Heart right ventricle (tissue), 16 donors: ENCODE measurements at regions not wholly inside any gene's neighbourhood (a gene's known extent, or its start where the extent isn't known, plus 50 kb on each side); places are given as distances from the start of the nearest gene placed in this dataset.

Experiments
- ATAC-seq, 8 donors: fragments of 200-7000 bp; cut with Tn5 transposase; one replicate each; pipeline ENCODE4 v1.9.1; 2020; ENCODE audit warnings: mild to moderate bottlenecking in 8 of 8, moderate library complexity in 8 of 8, moderate number of reproducible peaks in 1 of 8
- DNase-seq, 2 donors: peaks; one replicate each; pipeline ENCODE4 v3.0.0-alpha.2; 2020
- H3K27ac ChIP-seq, 10 donors: fragments of 200-600 bp; sonication (generic) in 2 of 10; one replicate each; pipeline versions ENCODE4 v1.5.0 to v1.8.0; 2020 to 2022; ENCODE audit warnings: mild to moderate bottlenecking in 3 of 10
- H3K27me3 ChIP-seq, 7 donors: fragments of 200-600 bp; one replicate each; pipeline ENCODE4 v1.8.0; 2021 to 2022; ENCODE audit warnings: mild to moderate bottlenecking in 2 of 7
- H3K36me3 ChIP-seq, 9 donors: fragments of 200-600 bp; sonication (generic) in 1 of 9; one replicate each; pipeline versions ENCODE4 v1.5.0 to v1.8.0; 2020 to 2022; ENCODE audit warnings: mild to moderate bottlenecking in 2 of 9
- H3K4me1 ChIP-seq, 9 donors: fragments of 200-600 bp; sonication (generic) in 1 of 9; one replicate each; pipeline versions ENCODE4 v1.5.0 to v1.8.0; 2020 to 2022; ENCODE audit warnings: mild to moderate bottlenecking in 4 of 9
- H3K4me3 ChIP-seq, 10 donors: fragments of 200-600 bp; sonication (generic) in 2 of 10; one replicate each; pipeline versions ENCODE4 v1.5.0 to v1.8.0; 2020 to 2022; ENCODE audit warnings: mild to moderate bottlenecking in 7 of 10, moderate library complexity in 2 of 10
- H3K9me3 ChIP-seq, 11 donors: fragments of 200-600 bp in 10 of 11; sonication (generic) in 2 of 11; one replicate each; pipeline versions ENCODE4 v1.5.0 to v1.8.0; 2013 to 2022; ENCODE audit warnings: mild to moderate bottlenecking in 2 of 11, control low read depth in 1 of 11, moderate library complexity in 1 of 11
- CTCF ChIP-seq, 9 donors: fragments of 200-600 bp; sonication (generic) in 2 of 9; IDR thresholded peaks; one replicate each; pipeline versions ENCODE4 v1.5.0 to v1.8.0; 2021 to 2022; ENCODE audit warnings: antibody characterized with exemption in 9 of 9, mild to moderate bottlenecking in 5 of 9, moderate library complexity in 1 of 9
- WGBS, 2 donors: extraction: QIAGEN DNeasy Blood & Tissue Kit; methylation state at CpG; one replicate each; pipeline ENCODE4 v1.1.7; 2013; ENCODE audit warnings: inconsistent platforms in 1 of 2; 5-methylcytosine and 5-hydroxymethylcytosine counted together
- intact Hi-C, 10 donors: fragments of 100-400 bp; cut with DNase I; formaldehyde crosslinking; loops; one replicate each; pipeline versions ENCODE4 v1.11.1 to v1.14.2; 2022
- donor health status: Arrhythmogenic right ventricular cardiomyopathy.
- donor health status: ischemic (EF 13 %, LVEDD 7.1; RV severe dilation, severe dysfunction).
- donor health status: healthy with polysubstance abuse.
- donor health status: DM: no; HTN: yes; CAD: no.
- donor health status: DM: no; HTN: no; CAD: no.
- donor health status: ischemic (EF 25% LVEDD 6.9; RV normal size, moderate dysfunction).
- donor health status: ischemic (EF 25% LVEDD 5.7; RV mildly dilated, moderate dysfunction).
- donor health status: healthy.
- donor health status: DM: yes; HTN: yes; CAD: no.
- donor health status: Ischemic cardiomyopathy.
- donor health status: ischemic (EF 35%, LVEDD 5.7; RV mildly dilated, moderate dysfunction).
- donor health status: nonischemic (EF 11% LVEDD 7.7; RV severe dilation, severe dysfunction).
- donor health status: DM: yes; HTN: yes; CAD: no.
- donor health status: PGD.
- donor health status: ischemic (EF 29% LVEDD 5.4; RV normal size, mild dysfunction).
- donor health status: nonischemic (EF 23%, LVEDD 6.1; RV moderate dilation, normal function).

GRCh38 chr2:45184606-45185005, 175.4 kb upstream of the SIX2 start:
- no peaks in the 10 kb centered on the region for H3K36me3 ChIP-seq
- no peaks in the 10 kb centered on the region for H3K4me1 ChIP-seq
- ATAC-seq (no peak), DNase-seq (no peak)
- H3K4me3 ChIP-seq, result no peak overlapping the region
- peaks cover 0 to 30% (median 7%) of the 10 kb centered on the region in 7 donors for H3K27me3 ChIP-seq
- intact Hi-C loops, result no loop called here
- TF ChIP-seq CTCF (IDR thresholded peaks at IDR 0.05), result no peak
- no peak overlapping the region for H3K27ac ChIP-seq
- H3K9me3 ChIP-seq, result no peaks in the 10 kb centered on the region
- 86 to 90% methylated on average over 5 of the region's 5 CpGs for WGBS, 2 donors

- peaks cover 0 to 24% (median 5%) of the 10 kb centered on the region in 7 donors for H3K27me3 ChIP-seq
- 63 to 71% methylated on average over 6 of the region's 6 CpGs for WGBS, 2 donors
- H3K4me3 ChIP-seq, result no peak overlapping the region
- DNase-seq, result no peak
- H3K4me1 ChIP-seq, result peaks cover 0 to 5% (median 0%) of the 10 kb centered on the region in 9 donors
- intact Hi-C loops, result no loop called here
- no peaks in the 10 kb centered on the region for H3K36me3 ChIP-seq
- H3K27ac ChIP-seq, result no peak overlapping the region
- no peak for ATAC-seq
- no peak for TF ChIP-seq CTCF (IDR thresholded peaks at IDR 0.05)
- no peaks in the 10 kb centered on the region for H3K9me3 ChIP-seq
Measured at GRCh38 chr2:45182667-45183295, 173.5 kb upstream of the SIX2 start.

- H3K9me3 ChIP-seq, result no peaks in the 10 kb centered on the region
- H3K27me3 ChIP-seq, result peaks cover 0 to 17% (median 4%) of the 10 kb centered on the region in 7 donors
- intact Hi-C loops, result no loop called here
- ATAC-seq (no peak), DNase-seq (no peak)
- H3K36me3 ChIP-seq, result no peaks in the 10 kb centered on the region
- no peak overlapping the region for H3K27ac ChIP-seq
- no peak for TF ChIP-seq CTCF (IDR thresholded peaks at IDR 0.05)
- no peak overlapping the region for H3K4me3 ChIP-seq
- H3K4me1 ChIP-seq, result peaks cover 0 to 5% (median 0%) of the 10 kb centered on the region in 9 donors
Measured at GRCh38 chr2:45180779-45181178, 171.5 kb upstream of the SIX2 start.

GRCh38 chr2:45180033-45180746, 170.9 kb upstream of the SIX2 start:
- Histone ChIP-seq H3K27me3 (peaks cover 0 to 21% (median 8%) of the 10 kb centered on the region in 7 donors), H3K9me3 (no peaks in the 10 kb centered on the region), H3K4me3 (no peak overlapping the region), H3K27ac (no peak overlapping the region), H3K4me1 (peaks cover 0 to 5% (median 0%) of the 10 kb centered on the region in 9 donors), H3K36me3 (no peaks in the 10 kb centered on the region)
- no peak for DNase-seq
- intact Hi-C loops, result no loop called here
- no peak for TF ChIP-seq CTCF (IDR thresholded peaks at IDR 0.05)
- WGBS, 2 donors, result 61 to 62% methylated on average over 6 of the region's 6 CpGs
- no peak for ATAC-seq
